ENCODE measurements at regions not wholly inside any gene's neighbourhood (a gene's known extent, or its start where the extent isn't known, plus 50 kb on each side); places are given as distances from the start of the nearest gene placed in this dataset.

DNA sequence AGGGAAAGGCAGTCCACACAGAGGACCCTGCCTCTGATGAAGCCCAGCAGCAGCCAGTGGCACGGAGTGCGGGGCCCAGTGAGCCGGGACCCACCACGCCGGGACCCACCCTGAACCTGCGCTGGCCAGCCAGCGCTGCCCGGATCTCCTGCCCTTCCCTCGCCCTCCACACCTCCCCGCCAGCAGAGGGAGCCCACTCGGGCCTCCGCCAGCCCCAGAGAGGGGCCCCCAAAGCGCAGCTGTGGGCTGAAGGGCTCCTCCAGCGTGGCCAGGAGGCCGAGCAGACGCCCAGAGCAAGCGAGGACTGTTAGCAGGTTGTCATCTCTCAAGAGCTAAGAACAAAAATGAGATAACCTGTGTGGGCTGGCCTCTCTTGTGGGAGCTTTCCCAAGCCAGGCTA, 81.3 kb upstream of the ATP10A start:
- Histone ChIP-seq H3K4me3 (ENCODE audit: control extremely low read depth in 1 of 5, extremely low read depth in 1 of 5, insufficient read depth in 1 of 5, low read depth in 2 of 5, low read length in 4 of 5) (no peak overlapping the region), H3K79me2 (ENCODE audit: control insufficient read depth, insufficient read depth, low read length) (no peaks in the 10 kb centered on the region), H3K9me3 (ENCODE audit: control extremely low read depth in 1 of 3, control insufficient read depth in 2 of 3, insufficient read depth in 1 of 3, low read length in 2 of 3) (peaks cover 0 to 24% (median 0%) of the 10 kb centered on the region in 3 donors), H3K36me3 (replicated peaks in 1 of 2; ENCODE audit: control extremely low read depth in 1 of 2, control insufficient read depth in 1 of 2, extremely low read depth in 1 of 2, insufficient read depth in 2 of 2, low read length in 1 of 2) (no peaks in the 10 kb centered on the region), H3K4me1 (ENCODE audit: control insufficient read depth in 2 of 2, insufficient read depth in 2 of 2, low read length in 2 of 2) (peaks cover 15 to 30% of the 10 kb centered on the region in 2 donors), H3K9ac (ENCODE audit: low read length) (no peak overlapping the region), H3K27ac (ENCODE audit: low read length in 2 of 2) (no peak overlapping the region), H3K27me3 (replicated peaks in 1 of 4; ENCODE audit: control extremely low read depth in 1 of 4, control insufficient read depth in 3 of 4, insufficient read depth in 4 of 4, low read length in 3 of 4) (no peaks in the 10 kb centered on the region), H3K4me2 (replicated peaks; ENCODE audit: low read depth, low read length, poor library complexity, severe bottlenecking) (no peak overlapping the region), H4K20me1 (ENCODE audit: control insufficient read depth, insufficient read depth, low read length, poor library complexity, severe bottlenecking) (no peaks in the 10 kb centered on the region), H2AFZ (ENCODE audit: insufficient read depth, low read depth, low read length, poor library complexity, severe bottlenecking) (no peak overlapping the region)
- no peak for TF ChIP-seq CTCF (IDR thresholded peaks at IDR 0.05)
- no peak for TF ChIP-seq EZH2 (IDR thresholded peaks at IDR 0.05; ENCODE audit: borderline replicate concordance, insufficient read depth, low read depth, low read length, poor library complexity, severe bottlenecking)
- intact Hi-C loops (cut with micrococcal nuclease) = no loop called here
- Mint-ChIP-seq H3K27ac (no peak overlapping the region), H3K27me3 (no peaks in the 10 kb centered on the region), H3K4me3 (no peak overlapping the region), H3K9me3 (ENCODE audit: insufficient read depth) (no peaks in the 10 kb centered on the region), H3K4me1 (peaks cover 31% of the 10 kb centered on the region)
- ATAC-seq (ENCODE audit: low read depth) (no peak), DNase-seq (no peak)
- CTCF ChIA-PET = interaction anchor here (3.8 kb wide), 1 partner anchor 11 kb away, joined by 13 read pairs; no protein-coding TSS in a partner anchor
- POLR2A ChIA-PET = no interaction called here
- WGBS (ENCODE audit: insufficient coverage) = 88% methylated on average over 17 of the region's 17 CpGs

GRCh38 chr15:25943831-25944230, 80.7 kb upstream of the ATP10A start:
- WGBS (ENCODE audit: insufficient coverage) = 89% methylated on average over 3 of the region's 9 CpGs
- no peaks in the 10 kb centered on the region for H3K79me2 ChIP-seq (ENCODE audit: control insufficient read depth, insufficient read depth, low read length)
- intact Hi-C loops (cut with micrococcal nuclease) = no loop called here
- Mint-ChIP-seq H3K9me3 (ENCODE audit: insufficient read depth) (no peaks in the 10 kb centered on the region), H3K4me1 (peaks cover 36% of the 10 kb centered on the region), H3K27me3 (no peaks in the 10 kb centered on the region), H3K4me3 (no peak overlapping the region), H3K27ac (no peak overlapping the region)
- H3K4me3 ChIP-seq (ENCODE audit: control extremely low read depth in 1 of 5, extremely low read depth in 1 of 5, insufficient read depth in 1 of 5, low read depth in 2 of 5, low read length in 4 of 5) = no peak overlapping the region
- no peak for ATAC-seq (ENCODE audit: low read depth)
- CTCF ChIA-PET = interaction anchor here (3.8 kb wide), 1 partner anchor 10 kb away, joined by 13 read pairs; no protein-coding TSS in a partner anchor
- H3K27ac ChIP-seq (ENCODE audit: low read length in 2 of 2) = no peak overlapping the region
- H3K9ac ChIP-seq (ENCODE audit: low read length) = no peak overlapping the region
- TF ChIP-seq EZH2 (IDR thresholded peaks at IDR 0.05; ENCODE audit: borderline replicate concordance, insufficient read depth, low read depth, low read length, poor library complexity, severe bottlenecking) (no peak), CTCF (IDR thresholded peaks at IDR 0.05) (no peak)
- H4K20me1 ChIP-seq (ENCODE audit: control insufficient read depth, insufficient read depth, low read length, poor library complexity, severe bottlenecking) = no peaks in the 10 kb centered on the region
- no peaks in the 10 kb centered on the region for H3K36me3 ChIP-seq (replicated peaks in 1 of 2; ENCODE audit: control extremely low read depth in 1 of 2, control insufficient read depth in 1 of 2, extremely low read depth in 1 of 2, insufficient read depth in 2 of 2, low read length in 1 of 2)
- H3K9me3 ChIP-seq (ENCODE audit: control extremely low read depth in 1 of 3, control insufficient read depth in 2 of 3, insufficient read depth in 1 of 3, low read length in 2 of 3) = peaks cover 0 to 24% (median 0%) of the 10 kb centered on the region in 3 donors
- H2AFZ ChIP-seq (ENCODE audit: insufficient read depth, low read depth, low read length, poor library complexity, severe bottlenecking) = no peak overlapping the region
- POLR2A ChIA-PET = no interaction called here
- H3K4me2 ChIP-seq (replicated peaks; ENCODE audit: low read depth, low read length, poor library complexity, severe bottlenecking) = no peak overlapping the region
- H3K27me3 ChIP-seq (replicated peaks in 1 of 4; ENCODE audit: control extremely low read depth in 1 of 4, control insufficient read depth in 3 of 4, insufficient read depth in 4 of 4, low read length in 3 of 4) = no peaks in the 10 kb centered on the region
- DNase-seq = no peak
- H3K4me1 ChIP-seq (ENCODE audit: control insufficient read depth in 2 of 2, insufficient read depth in 2 of 2, low read length in 2 of 2) = peaks cover 18 to 34% of the 10 kb centered on the region in 2 donors
